Right atrium auricular region (tissue), 2 donors: ENCODE measurements at regions not wholly inside any gene's neighbourhood (a gene's known extent, or its start where the extent isn't known, plus 50 kb on each side); places are given as distances from the start of the nearest gene placed in this dataset.

Source experiments
- DNase-seq: peaks from one replicate; pipeline ENCODE4 v3.0.0-alpha.2; 2019; ENCODE audit warnings: low spot score
- H3K27ac ChIP-seq, 2 donors: fragments of 200-600 bp; sonication (generic); 1 replicate in 1 of 2; 2 replicates in 1 of 2; pipeline ENCODE4 v1.5.1; 2016 to 2019
- H3K27me3 ChIP-seq, 2 donors: fragments of 200-600 bp; sonication (generic); one replicate each; pipeline versions ENCODE4 v1.5.1 to v1.6.0; 2017 to 2019
- H3K36me3 ChIP-seq: fragments of 200-600 bp; sonication (generic); one replicate; pipeline ENCODE4 v1.5.1; 2016
- H3K4me1 ChIP-seq, 2 donors: fragments of 200-600 bp; sonication (generic); one replicate each; pipeline versions ENCODE4 v1.5.1 to v1.6.0; 2017 to 2019
- H3K4me3 ChIP-seq, 2 donors: fragments of 200-600 bp; sonication (generic); 1 replicate in 1 of 2; 2 replicates in 1 of 2; pipeline ENCODE4 v1.5.1; 2017 to 2019; ENCODE audit warnings: mild to moderate bottlenecking in 1 of 2, moderate library complexity in 1 of 2
- H3K9me3 ChIP-seq, 2 donors: fragments of 200-600 bp; sonication (generic); one replicate each; pipeline ENCODE4 v1.5.1; 2019
- TF ChIP-seq, protein P1 (sequence below), 2 donors: fragments of 200-600 bp; sonication (generic); IDR thresholded peaks; one replicate each; pipeline ENCODE4 v1.5.1; 2019; ENCODE audit warnings: antibody characterized with exemption in 2 of 2

DNA sequence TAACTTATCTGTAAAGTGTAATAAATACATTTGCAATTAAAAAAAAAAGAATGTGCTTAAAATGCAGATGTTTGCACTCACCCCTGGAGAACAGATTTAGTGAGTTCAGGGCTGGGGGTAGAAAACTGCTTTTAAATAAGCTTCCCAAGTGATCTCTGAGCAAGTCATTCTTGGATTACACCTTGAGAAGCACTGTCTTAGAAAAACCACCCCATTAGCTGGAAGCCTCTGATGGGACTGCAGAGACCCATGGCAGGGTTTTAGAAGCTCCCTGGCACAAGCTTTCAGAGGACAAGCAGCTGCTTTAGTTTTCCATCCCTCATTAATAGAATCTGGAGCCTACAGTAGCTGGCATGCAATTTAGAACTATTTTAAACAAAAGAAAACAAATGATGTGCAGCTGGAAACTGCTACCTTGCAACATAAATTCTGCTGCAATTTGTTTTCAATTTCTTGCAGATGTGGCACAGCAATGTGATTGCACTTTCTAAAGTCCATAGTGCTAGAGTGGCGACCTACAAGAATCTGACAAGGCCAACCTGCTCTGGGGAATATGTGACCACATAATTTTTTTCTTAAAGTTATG is 141.5 kb downstream of the CDC42EP3 start:
- TF ChIP-seq, protein P1, sequence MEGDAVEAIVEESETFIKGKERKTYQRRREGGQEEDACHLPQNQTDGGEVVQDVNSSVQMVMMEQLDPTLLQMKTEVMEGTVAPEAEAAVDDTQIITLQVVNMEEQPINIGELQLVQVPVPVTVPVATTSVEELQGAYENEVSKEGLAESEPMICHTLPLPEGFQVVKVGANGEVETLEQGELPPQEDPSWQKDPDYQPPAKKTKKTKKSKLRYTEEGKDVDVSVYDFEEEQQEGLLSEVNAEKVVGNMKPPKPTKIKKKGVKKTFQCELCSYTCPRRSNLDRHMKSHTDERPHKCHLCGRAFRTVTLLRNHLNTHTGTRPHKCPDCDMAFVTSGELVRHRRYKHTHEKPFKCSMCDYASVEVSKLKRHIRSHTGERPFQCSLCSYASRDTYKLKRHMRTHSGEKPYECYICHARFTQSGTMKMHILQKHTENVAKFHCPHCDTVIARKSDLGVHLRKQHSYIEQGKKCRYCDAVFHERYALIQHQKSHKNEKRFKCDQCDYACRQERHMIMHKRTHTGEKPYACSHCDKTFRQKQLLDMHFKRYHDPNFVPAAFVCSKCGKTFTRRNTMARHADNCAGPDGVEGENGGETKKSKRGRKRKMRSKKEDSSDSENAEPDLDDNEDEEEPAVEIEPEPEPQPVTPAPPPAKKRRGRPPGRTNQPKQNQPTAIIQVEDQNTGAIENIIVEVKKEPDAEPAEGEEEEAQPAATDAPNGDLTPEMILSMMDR (IDR thresholded peaks at IDR 0.05), result no peak
- Histone ChIP-seq H3K9me3 (no peaks in the 10 kb centered on the region), H3K27ac (no peak overlapping the region), H3K4me3 (no peak overlapping the region), H3K27me3 (no peaks in the 10 kb centered on the region), H3K36me3 (no peaks in the 10 kb centered on the region), H3K4me1 (no peaks in the 10 kb centered on the region)
- DNase-seq, result no peak

DNA sequence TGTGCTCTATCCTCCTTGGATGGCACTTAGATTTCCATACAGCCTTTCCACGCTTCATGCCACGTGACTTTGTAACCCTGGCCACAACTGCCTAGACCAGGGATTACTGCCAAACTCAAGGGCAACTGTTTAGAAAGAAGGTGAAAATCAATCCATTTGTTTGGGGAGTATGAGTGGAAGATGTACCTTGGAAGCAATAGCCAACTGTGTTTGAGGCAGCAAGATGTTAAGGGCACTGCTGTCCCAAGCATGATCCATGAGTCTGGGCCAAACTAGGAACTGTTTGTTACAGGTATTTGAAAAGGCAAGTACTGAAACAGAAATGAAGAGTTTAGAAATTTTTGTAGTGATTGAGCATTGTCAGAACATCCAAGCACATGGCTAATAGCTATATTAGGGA is 138.9 kb downstream of the CDC42EP3 start:
- H3K27me3 ChIP-seq, result no peaks in the 10 kb centered on the region
- H3K4me3 ChIP-seq, result no peak overlapping the region
- H3K9me3 ChIP-seq, result no peaks in the 10 kb centered on the region
- DNase-seq, result no peak
- TF ChIP-seq, protein P1 (IDR thresholded peaks at IDR 0.05), result no peak
- H3K27ac ChIP-seq, result no peak overlapping the region
- H3K4me1 ChIP-seq, result no peaks in the 10 kb centered on the region
- no peaks in the 10 kb centered on the region for H3K36me3 ChIP-seq

DNA sequence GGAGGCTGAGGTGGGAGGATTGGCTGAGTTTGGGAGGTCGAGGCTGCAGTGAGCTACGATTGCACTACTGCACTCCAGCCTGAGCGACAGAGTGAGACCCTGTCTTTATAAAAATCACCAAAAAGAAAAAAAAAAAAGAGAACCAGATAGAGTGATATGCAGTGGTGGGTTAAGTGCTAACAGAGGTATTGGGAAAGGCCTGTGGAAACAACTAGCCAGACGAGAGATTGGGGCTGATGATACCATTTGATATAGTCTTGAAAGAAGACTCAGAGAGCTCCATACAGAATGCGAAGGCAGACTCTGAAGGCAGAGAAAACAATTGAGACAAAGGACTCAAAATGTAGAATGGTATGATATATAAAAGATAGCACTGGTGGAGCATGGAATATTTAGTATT is 134.1 kb downstream of the CDC42EP3 start:
- DNase-seq, result no peak
- no peaks in the 10 kb centered on the region for H3K36me3 ChIP-seq
- H3K9me3 ChIP-seq, result no peaks in the 10 kb centered on the region
- no peak overlapping the region for H3K4me3 ChIP-seq
- no peak overlapping the region for H3K27ac ChIP-seq
- no peaks in the 10 kb centered on the region for H3K27me3 ChIP-seq
- no peaks in the 10 kb centered on the region for H3K4me1 ChIP-seq
- TF ChIP-seq, protein P1 (IDR thresholded peaks at IDR 0.05), result no peak

DNA sequence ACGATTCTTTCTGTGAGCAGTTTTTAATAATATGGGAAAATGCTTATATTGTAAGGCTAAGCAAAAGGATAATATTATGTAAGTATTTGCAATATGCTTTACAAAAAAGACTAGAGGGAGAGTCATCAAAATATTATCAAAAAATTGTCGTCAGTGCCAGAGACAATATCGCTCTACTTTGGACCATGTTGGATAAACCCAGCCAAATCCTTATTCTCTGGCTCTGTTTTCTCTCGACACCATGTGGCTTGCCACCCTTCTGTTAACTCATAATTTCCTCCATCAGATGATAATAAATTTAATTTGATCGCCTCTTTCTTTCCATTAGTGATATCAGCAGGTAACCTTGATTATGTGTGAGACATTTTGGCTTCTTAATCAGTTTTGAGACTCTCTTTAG is 129.9 kb downstream of the CDC42EP3 start:
- Histone ChIP-seq H3K36me3 (no peaks in the 10 kb centered on the region), H3K4me1 (no peaks in the 10 kb centered on the region), H3K27ac (no peak overlapping the region), H3K9me3 (no peaks in the 10 kb centered on the region), H3K4me3 (no peak overlapping the region), H3K27me3 (no peaks in the 10 kb centered on the region)
- TF ChIP-seq, protein P1 (IDR thresholded peaks at IDR 0.05), result no peak
- no peak for DNase-seq

DNA sequence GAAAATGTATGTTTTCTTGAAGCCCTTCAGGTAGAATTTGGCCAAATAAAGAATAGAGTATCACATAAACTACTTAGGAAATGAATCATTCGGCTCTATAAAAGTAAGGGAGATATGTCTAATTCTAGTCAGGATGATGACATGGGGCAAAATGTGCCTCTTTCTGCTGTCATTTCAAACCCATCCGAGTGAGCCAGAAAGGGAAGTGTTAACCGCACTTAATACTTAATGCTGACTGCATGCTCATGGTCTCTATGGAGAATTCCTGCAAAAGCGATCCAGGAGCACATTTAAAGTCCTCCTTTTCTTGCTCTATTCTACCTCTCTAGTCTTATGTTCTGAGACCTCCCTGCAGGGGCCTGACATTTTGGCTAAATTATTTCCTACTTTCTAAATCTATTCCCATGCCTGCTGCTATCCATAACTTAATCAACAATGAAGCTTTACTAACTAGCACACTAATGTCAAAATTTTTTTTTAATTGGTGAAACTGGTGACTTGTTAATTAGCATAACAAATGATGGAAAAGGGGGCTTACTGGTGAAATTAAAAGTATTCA is 127.4 kb downstream of the CDC42EP3 start:
- TF ChIP-seq, protein P1 (IDR thresholded peaks at IDR 0.05), result no peak
- DNase-seq, result no peak
- H3K27ac ChIP-seq, result no peak overlapping the region
- no peaks in the 10 kb centered on the region for H3K27me3 ChIP-seq
- H3K9me3 ChIP-seq, result no peaks in the 10 kb centered on the region
- no peak overlapping the region for H3K4me3 ChIP-seq
- no peaks in the 10 kb centered on the region for H3K4me1 ChIP-seq
- no peaks in the 10 kb centered on the region for H3K36me3 ChIP-seq

DNA sequence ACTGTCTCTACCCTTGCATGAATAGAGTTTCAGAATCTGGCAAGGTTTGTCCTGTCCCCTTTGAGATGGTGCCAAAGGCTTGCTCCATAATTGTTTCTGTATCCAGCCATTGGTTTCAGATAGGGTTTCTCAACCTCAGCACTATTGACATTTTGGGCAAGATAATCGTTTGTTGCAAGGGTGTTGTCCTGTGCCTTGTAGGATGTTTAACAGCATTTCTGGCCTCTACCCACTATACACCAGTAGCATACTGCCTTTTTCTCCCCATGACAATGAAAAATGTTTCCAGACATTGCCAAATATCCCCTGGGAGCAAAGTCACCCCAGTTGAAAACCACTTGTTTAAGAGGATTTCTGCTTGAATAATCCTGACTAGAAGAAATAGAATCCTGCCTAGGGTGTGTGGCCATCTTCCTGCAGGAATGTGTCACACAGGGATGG is 126.8 kb downstream of the CDC42EP3 start:
- TF ChIP-seq, protein P1 (IDR thresholded peaks at IDR 0.05), result no peak
- Histone ChIP-seq H3K36me3 (no peaks in the 10 kb centered on the region), H3K9me3 (no peaks in the 10 kb centered on the region), H3K27me3 (no peaks in the 10 kb centered on the region), H3K4me1 (no peaks in the 10 kb centered on the region), H3K4me3 (no peak overlapping the region), H3K27ac (no peak overlapping the region)
- no peak for DNase-seq
